ENCODE measurements at regions not wholly inside any gene's neighbourhood (a gene's known extent, or its start where the extent isn't known, plus 50 kb on each side); places are given as distances from the start of the nearest gene placed in this dataset.

DNA sequence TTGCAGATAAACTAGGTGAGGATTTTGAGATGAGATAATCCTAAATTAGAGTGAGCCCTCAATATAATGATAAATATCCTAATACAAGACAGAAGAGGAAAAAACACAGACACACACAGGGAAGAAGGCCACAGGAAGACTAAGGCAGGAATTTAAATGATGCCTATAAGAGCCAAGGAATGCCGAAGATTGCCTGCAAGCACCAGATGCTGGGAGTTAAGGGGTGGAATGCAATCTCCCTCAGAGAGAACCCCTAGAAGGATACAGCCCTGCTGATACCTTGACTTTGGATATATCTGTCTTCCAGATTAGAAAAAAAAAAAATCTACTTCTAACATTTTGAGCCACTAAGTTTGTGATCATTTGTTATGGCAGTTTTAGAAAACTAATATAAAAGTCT is 299.7 kb upstream of the PRMT6 start:
- no peak overlapping the region for H4K5ac ChIP-seq (ENCODE audit: insufficient read length, low read depth, low read length)
- H3K4me1 ChIP-seq (ENCODE audit: insufficient read depth, low read length): peaks cover 2% of the 10 kb centered on the region; the same call in 1 of the 2 replicates
- no CpG with 5 or more reads among the region's 1 CpG for whole genome bisulfite sequencing (ENCODE audit: extremely low coverage, insufficient read length, low lambda C conversion rate)
- Mint-ChIP-seq H3K36me3 (ENCODE audit: insufficient read depth in 1 of 3, low read depth in 3 of 3) (no peaks in the 10 kb centered on the region; a peak in 1 of 7 replicates), H3K27me3 (ENCODE audit: low read depth) (no peaks in the 10 kb centered on the region), H3K9me3 (no peaks in the 10 kb centered on the region), H3K4me1 (peaks cover 4 to 8% of the 10 kb centered on the region in 2 experiments; a peak in 3 of 4 replicates), H3K27ac (peak overlapping the region in 1 of 3 experiments; percentile 13; a peak in 2 of 7 replicates), H3K4me3 (no peak overlapping the region)
- H2AK5ac ChIP-seq (ENCODE audit: insufficient read length, low read length): no peak overlapping the region
- H3K9me3 ChIP-seq (ENCODE audit: control insufficient read depth, low read depth, low read length): no peaks in the 10 kb centered on the region
- no peak overlapping the region for H3K56ac ChIP-seq (ENCODE audit: insufficient read length, low read depth, low read length)
- H2BK12ac ChIP-seq (ENCODE audit: insufficient read length, low read depth, low read length): no peak overlapping the region
- no peak overlapping the region for H2BK120ac ChIP-seq (ENCODE audit: low read depth, low read length, poor library complexity, severe bottlenecking)
- no peak overlapping the region for H2BK20ac ChIP-seq (ENCODE audit: low read depth, low read length, poor library complexity, severe bottlenecking)
- H3K79me2 ChIP-seq (ENCODE audit: insufficient read depth, low read length): no peaks in the 10 kb centered on the region
- H3T11ph ChIP-seq (ENCODE audit: low read length): no peak overlapping the region
- H3K14ac ChIP-seq (ENCODE audit: insufficient read depth, low read length): no peak overlapping the region
- H3K9ac ChIP-seq (ENCODE audit: extremely low read depth, insufficient read length, low read length): no peak overlapping the region
- H4K8ac ChIP-seq (replicated peaks; ENCODE audit: insufficient read length, low read depth, low read length): no peak overlapping the region
- DNase-seq: no peak
- H4K20me1 ChIP-seq (ENCODE audit: control insufficient read depth, insufficient read depth, insufficient read length): no peaks in the 10 kb centered on the region
- H2BK5ac ChIP-seq (ENCODE audit: insufficient read length, low read length): no peak overlapping the region
- H3K4me2 ChIP-seq (ENCODE audit: insufficient read depth, insufficient read length, low read length): no peak overlapping the region
- no peak overlapping the region for H3K18ac ChIP-seq (ENCODE audit: insufficient read length, low read depth, low read length)
- no peak overlapping the region for H4K91ac ChIP-seq (ENCODE audit: insufficient read length, low read depth, low read length)
- no peak overlapping the region for H2AFZ ChIP-seq (ENCODE audit: low read length)
- H3K27ac ChIP-seq (ENCODE audit: insufficient read length, low read depth, low read length): no peak overlapping the region
- H3K23ac ChIP-seq (ENCODE audit: insufficient read length, low read depth, low read length): no peak overlapping the region
- no peaks in the 10 kb centered on the region for H3K23me2 ChIP-seq (ENCODE audit: insufficient read length, low read depth, low read length, poor library complexity, severe bottlenecking)
- H3K79me1 ChIP-seq (ENCODE audit: insufficient read depth, low read depth, low read length, poor library complexity, severe bottlenecking): no peaks in the 10 kb centered on the region
- TF ChIP-seq, protein P1, sequence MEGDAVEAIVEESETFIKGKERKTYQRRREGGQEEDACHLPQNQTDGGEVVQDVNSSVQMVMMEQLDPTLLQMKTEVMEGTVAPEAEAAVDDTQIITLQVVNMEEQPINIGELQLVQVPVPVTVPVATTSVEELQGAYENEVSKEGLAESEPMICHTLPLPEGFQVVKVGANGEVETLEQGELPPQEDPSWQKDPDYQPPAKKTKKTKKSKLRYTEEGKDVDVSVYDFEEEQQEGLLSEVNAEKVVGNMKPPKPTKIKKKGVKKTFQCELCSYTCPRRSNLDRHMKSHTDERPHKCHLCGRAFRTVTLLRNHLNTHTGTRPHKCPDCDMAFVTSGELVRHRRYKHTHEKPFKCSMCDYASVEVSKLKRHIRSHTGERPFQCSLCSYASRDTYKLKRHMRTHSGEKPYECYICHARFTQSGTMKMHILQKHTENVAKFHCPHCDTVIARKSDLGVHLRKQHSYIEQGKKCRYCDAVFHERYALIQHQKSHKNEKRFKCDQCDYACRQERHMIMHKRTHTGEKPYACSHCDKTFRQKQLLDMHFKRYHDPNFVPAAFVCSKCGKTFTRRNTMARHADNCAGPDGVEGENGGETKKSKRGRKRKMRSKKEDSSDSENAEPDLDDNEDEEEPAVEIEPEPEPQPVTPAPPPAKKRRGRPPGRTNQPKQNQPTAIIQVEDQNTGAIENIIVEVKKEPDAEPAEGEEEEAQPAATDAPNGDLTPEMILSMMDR (conservative IDR thresholded peaks at IDR 0.05): no peak
- H3K4ac ChIP-seq (ENCODE audit: low read depth, low read length): no peak overlapping the region
- H2BK15ac ChIP-seq (ENCODE audit: low read depth, low read length): no peak overlapping the region
- no peaks in the 10 kb centered on the region for H3K27me3 ChIP-seq (ENCODE audit: insufficient read depth, low read length)

Data from H9 (cell line).